ENCODE measurements at regions not wholly inside any gene's neighbourhood (a gene's known extent, or its start where the extent isn't known, plus 50 kb on each side); places are given as distances from the start of the nearest gene placed in this dataset.
"Not testable (repeated sequence)": the region's sequence is repeated elsewhere in the genome, so short reads cannot be mapped to it uniquely, and the experiment has no call there.

DNA sequence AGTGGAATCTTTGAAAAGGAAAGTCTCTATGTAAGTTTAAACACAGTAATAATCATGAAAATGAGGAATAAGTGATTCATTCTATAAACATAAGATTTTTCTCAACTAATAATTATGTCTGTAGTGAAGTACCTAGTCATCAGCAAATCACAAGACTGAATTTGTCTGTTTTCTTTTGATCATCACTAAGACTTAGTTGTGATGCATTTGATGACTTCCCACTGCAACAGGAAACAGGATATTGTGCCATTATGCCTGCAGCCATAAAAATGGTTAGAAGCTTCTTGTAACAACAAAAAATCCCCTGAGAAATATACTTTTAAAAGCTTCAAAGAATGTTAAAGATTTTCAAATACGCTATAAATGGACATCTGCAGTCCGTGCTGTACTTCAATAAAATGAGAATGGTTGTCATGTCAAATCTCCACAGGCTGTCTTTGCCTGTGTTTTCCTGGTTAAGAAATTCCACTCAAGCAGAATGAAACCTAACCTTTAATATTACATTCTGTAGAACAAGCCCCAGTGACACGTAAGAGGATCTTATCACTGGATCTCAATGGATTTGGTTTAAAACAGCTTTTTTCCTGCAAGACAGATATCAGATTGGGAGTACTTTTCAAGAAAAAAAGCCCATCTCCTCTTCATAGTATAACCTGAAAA is 1262.3 kb upstream of the PHF14 start:
- TF ChIP-seq, protein P1, sequence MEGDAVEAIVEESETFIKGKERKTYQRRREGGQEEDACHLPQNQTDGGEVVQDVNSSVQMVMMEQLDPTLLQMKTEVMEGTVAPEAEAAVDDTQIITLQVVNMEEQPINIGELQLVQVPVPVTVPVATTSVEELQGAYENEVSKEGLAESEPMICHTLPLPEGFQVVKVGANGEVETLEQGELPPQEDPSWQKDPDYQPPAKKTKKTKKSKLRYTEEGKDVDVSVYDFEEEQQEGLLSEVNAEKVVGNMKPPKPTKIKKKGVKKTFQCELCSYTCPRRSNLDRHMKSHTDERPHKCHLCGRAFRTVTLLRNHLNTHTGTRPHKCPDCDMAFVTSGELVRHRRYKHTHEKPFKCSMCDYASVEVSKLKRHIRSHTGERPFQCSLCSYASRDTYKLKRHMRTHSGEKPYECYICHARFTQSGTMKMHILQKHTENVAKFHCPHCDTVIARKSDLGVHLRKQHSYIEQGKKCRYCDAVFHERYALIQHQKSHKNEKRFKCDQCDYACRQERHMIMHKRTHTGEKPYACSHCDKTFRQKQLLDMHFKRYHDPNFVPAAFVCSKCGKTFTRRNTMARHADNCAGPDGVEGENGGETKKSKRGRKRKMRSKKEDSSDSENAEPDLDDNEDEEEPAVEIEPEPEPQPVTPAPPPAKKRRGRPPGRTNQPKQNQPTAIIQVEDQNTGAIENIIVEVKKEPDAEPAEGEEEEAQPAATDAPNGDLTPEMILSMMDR (IDR thresholded peaks at IDR 0.05; ENCODE audit: low read depth, low read length) = no peak
- H3K4me3 ChIP-seq (ENCODE audit: low read depth, low read length) = no peak overlapping the region

DNA sequence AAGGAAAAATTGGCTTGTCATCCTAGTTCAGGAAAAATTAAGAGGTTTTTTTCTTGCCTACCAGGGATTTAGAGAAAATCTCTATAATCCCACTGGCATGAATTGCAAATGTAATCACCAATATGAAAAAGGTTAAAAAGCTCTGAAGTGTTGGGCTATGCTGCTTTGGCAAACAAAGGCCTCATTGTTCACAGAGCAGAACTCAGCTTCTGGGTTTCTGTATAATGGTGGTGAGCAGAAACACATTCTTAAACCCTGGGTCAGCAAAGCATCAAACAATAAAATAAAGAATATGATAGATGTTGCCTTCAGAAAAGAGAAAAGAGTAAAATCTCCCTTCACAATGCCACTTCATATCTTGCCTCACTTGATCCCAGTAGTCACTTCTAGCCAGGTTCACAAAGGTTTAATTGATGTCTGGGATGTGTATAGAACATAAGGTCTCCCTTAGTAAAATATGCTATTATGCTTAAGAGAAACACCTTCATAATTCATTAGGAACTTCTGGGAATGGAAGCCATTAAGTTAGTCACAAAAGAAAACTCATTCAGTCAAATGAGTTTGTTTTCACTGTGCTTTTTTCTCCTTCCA is 1255.5 kb upstream of the PHF14 start:
- TF ChIP-seq, protein P1 (IDR thresholded peaks at IDR 0.05; ENCODE audit: low read depth, low read length) = no peak
- H3K4me3 ChIP-seq (ENCODE audit: low read depth, low read length) = no peak overlapping the region

DNA sequence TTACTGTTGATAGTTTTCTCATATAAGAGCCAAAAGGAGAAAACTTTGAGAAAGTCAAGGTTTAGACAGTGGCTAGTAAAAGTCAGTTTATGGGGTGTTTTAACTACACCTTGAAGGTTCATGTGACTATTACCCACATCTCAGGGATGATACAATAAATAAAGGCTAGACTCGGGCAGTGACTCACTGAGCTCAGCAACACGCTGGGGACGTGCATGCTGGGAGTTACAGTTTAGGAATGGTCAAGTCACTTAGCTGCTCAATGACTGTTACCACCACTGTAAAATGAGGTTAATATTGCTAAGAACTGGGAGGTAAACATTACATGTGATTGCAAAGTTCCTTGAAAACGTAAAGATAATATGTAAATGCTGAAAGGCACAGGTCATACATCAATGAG is 1254.4 kb upstream of the PHF14 start:
- H3K4me3 ChIP-seq (ENCODE audit: low read depth, low read length) = no peak overlapping the region
- TF ChIP-seq, protein P1 (IDR thresholded peaks at IDR 0.05; ENCODE audit: low read depth, low read length) = no peak

DNA sequence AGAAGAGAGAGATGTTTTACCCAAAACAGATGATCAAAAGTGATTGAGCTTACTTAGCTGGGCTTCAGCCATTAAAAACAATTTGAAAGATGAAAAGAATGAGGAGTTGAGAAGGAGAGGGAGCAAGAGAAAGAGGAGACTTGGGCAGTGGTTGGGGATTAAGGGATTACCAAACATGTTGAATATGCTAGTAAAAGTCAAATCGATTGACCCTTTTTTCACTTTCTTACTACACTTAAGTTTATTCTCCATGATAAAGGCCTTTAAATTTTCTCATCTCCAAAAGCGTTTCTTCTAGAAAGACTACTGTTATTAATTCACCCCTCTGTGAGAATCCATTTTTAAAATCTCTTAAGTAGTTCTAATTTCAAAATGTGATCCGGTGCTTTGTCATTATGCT is 1254.0 kb upstream of the PHF14 start:
- TF ChIP-seq, protein P1 (IDR thresholded peaks at IDR 0.05; ENCODE audit: low read depth, low read length) = no peak
- no peak overlapping the region for H3K4me3 ChIP-seq (ENCODE audit: low read depth, low read length)

DNA sequence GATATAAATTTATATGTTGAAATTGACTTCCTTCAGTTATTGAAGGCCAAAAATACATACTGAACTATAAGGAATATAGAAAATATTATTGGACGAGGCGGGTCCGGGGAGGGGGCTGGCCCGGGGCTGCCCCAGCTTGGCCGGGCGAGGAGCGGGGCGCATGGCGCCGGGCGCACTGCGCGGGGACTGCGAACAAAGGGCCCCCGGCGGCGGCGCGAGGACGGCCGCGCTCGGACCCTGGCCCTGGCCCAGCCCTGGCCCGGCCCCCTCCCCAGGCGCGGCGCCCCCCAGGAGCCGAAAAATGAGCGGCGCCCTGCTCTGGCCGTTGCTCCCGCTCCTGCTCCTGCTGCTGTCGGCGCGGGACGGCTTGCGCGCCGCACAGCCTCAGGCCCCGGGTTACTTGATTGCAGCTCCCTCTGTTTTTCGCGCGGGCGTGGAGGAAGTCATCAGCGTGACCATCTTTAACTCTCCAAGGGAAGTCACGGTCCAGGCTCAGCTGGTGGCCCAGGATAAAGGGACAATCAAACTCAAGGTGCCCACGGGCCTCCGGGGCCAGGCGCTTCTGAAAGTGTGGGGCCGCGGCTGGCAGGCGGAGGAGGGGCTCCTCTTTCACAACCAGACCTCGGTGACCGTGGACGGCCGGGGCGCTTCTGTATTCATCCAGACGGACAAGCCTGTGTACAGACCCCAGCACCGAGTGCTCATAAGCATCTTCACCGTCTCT is 1247.6 kb upstream of the PHF14 start:
- H3K4me3 ChIP-seq (ENCODE audit: low read depth, low read length) = not testable (repeated sequence)

DNA sequence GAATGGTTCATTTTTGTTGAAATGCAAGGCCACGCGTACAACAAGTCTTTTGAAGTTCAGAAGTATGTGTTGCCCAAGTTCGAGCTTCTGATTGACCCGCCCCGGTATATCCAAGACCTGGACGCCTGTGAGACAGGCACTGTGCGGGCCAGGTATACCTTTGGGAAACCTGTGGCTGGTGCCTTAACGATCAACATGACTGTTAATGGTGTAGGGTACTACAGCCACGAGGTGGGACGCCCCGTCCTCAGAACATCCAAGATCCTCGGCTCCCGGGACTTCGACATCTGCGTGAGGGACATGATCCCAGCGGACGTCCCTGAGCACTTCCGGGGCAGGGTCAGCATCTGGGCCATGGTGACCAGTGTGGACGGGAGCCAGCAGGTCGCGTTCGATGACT is 1246.9 kb upstream of the PHF14 start:
- not testable (repeated sequence) for H3K4me3 ChIP-seq (ENCODE audit: low read depth, low read length)

DNA sequence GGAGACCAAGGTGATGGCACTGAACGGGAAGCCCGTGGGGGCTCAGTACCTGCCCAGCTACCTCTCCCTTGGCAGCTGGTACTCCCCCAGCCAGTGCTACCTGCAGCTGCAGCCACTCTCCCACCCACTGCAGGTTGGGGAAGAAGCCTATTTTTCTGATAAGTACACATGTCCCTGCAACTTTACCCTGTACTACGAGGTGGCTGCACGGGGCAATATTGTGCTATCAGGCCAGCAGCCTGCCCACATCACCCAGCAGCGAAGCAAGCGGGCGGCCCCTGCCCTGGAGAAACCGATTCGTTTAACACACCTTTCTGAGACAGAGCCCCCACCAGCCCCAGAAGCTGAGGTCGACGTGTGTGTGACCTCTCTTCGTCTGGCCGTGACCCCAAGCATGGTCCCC is 1246.2 kb upstream of the PHF14 start:
- not testable (repeated sequence) for H3K4me3 ChIP-seq (ENCODE audit: low read depth, low read length)

DNA sequence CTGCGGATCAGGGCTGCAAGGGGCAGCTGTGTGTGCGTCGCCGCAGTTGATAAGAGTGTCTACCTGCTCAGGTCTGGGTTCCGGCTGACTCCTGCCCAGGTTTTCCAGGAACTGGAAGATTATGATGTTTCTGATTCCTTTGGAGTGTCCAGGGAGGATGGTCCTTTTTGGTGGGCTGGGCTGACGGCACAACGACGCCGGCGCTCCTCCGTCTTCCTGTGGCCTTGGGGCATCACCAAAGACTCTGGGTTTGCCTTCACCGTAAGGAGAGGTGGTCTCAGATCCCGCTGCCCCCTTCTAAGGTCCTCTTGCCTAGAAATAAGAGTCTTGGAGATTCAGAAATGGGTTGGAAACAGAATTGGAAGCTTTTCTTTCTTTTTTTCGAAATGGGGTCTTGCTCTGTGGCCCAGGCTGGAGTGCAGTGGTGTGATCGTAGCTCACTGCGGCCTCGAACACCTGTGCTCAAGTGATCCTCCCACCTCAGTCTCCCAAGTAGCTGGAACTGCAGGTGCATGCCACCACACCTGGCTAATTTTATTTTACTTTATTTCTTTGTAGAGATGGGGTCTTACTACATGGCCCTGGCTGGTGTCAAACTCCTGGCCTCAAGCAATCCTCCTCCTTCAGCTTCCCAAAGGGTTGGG is 1245.5 kb upstream of the PHF14 start:
- not testable (repeated sequence) for H3K4me3 ChIP-seq (ENCODE audit: low read depth, low read length)

DNA sequence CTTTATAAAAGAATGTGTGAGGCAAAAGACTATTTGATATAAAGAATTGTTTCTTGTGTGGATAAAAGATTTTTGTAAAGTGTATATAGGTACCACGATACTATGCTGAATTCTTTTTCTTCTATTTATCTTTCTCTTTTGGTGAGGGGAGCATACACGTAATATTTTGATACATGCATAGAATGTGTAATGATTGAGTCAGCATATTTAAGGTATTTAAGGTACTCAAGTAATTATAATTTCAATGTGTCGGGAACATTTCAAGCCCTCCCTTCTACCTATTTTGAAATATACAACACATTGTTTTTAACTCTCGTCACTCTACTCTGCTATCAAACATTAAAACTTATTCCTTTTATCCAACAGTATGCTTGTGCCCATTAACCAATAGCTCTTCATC is 1221.6 kb upstream of the PHF14 start:
- TF ChIP-seq, protein P1 (IDR thresholded peaks at IDR 0.05; ENCODE audit: low read depth, low read length) = no peak

More for the DNA sequence above, 1221.6 kb upstream of the PHF14 start:
- H3K4me3 ChIP-seq (ENCODE audit: low read depth, low read length) = no peak overlapping the region
